SW480 (cell line): ENCODE measurements at regions not wholly inside any gene's neighbourhood (a gene's known extent, or its start where the extent isn't known, plus 50 kb on each side); places are given as distances from the start of the nearest gene placed in this dataset.
"Not testable (repeated sequence)": the region's sequence is repeated elsewhere in the genome, so short reads cannot be mapped to it uniquely, and the experiment has no call there.

Source experiments
- DNase-seq: peaks from one replicate; pipeline ENCODE4 v3.0.0-alpha.2; 2016; ENCODE audit warnings: low spot score

- DNase-seq = no peak
These were observed 139.3 kb downstream of the FAM76B start for GRCh38 chr11:95650276-95650675.

- DNase-seq = no peak
These were observed 141.7 kb downstream of the FAM76B start for GRCh38 chr11:95647871-95648270.

- no peak for DNase-seq
These were observed 142.2 kb downstream of the FAM76B start for GRCh38 chr11:95647355-95647754.

- no peak for DNase-seq
These were observed 148.1 kb downstream of the FAM76B start for GRCh38 chr11:95641495-95641894.

GRCh38 chr11:95638501-95638900, 151.1 kb downstream of the FAM76B start:
- no peak for DNase-seq

GRCh38 chr11:95625164-95625900, 164.2 kb downstream of the FAM76B start:
- DNase-seq = no peak

- DNase-seq = no peak
These were observed 173.3 kb downstream of the FAM76B start for GRCh38 chr11:95616256-95616804.

GRCh38 chr11:95611827-95612226, 177.8 kb downstream of the FAM76B start:
- no peak for DNase-seq

GRCh38 chr11:95610185-95610584, 179.4 kb downstream of the FAM76B start:
- DNase-seq = not testable (repeated sequence)

GRCh38 chr11:95608093-95608492, 181.5 kb downstream of the FAM76B start:
- no peak for DNase-seq

- no peak for DNase-seq
These were observed 182.8 kb downstream of the FAM76B start for GRCh38 chr11:95606824-95607223.

- no peak for DNase-seq
These were observed 184.2 kb downstream of the FAM76B start for GRCh38 chr11:95605271-95605940.

- DNase-seq = no peak
These were observed 189.5 kb downstream of the FAM76B start for GRCh38 chr11:95599959-95600586.

GRCh38 chr11:95595973-95596489, 193.6 kb downstream of the FAM76B start:
- DNase-seq = no peak

- DNase-seq = no peak
These were observed 194.0 kb downstream of the FAM76B start for GRCh38 chr11:95595541-95595940.

- no peak for DNase-seq
These were observed 196.5 kb downstream of the FAM76B start for GRCh38 chr11:95593111-95593510.

- no peak for DNase-seq
These were observed 197.1 kb downstream of the FAM76B start for GRCh38 chr11:95592471-95592870.

- DNase-seq = no peak
These were observed 199.5 kb downstream of the FAM76B start for GRCh38 chr11:95589893-95590612.

GRCh38 chr11:95588821-95589220, 200.8 kb downstream of the FAM76B start:
- no peak for DNase-seq

GRCh38 chr11:95586661-95587060, 202.9 kb downstream of the FAM76B start:
- no peak for DNase-seq

- DNase-seq = no peak
These were observed 203.4 kb downstream of the FAM76B start for GRCh38 chr11:95586155-95586554.

GRCh38 chr11:95585752-95586077, 203.9 kb downstream of the FAM76B start:
- no peak for DNase-seq
